ENCODE measurements at regions not wholly inside any gene's neighbourhood (a gene's known extent, or its start where the extent isn't known, plus 50 kb on each side); places are given as distances from the start of the nearest gene placed in this dataset.

- Mint-ChIP-seq H3K4me3 (ENCODE audit: unreplicated experiment) (no peak overlapping the region), H3K36me3 (ENCODE audit: low read depth, unreplicated experiment) (no peaks in the 10 kb centered on the region), H3K27ac (ENCODE audit: unreplicated experiment) (no peak overlapping the region), H3K9me3 (ENCODE audit: unreplicated experiment) (no peaks in the 10 kb centered on the region), H3K27me3 (ENCODE audit: unreplicated experiment) (no peaks in the 10 kb centered on the region), H3K4me1 (ENCODE audit: unreplicated experiment) (no peaks in the 10 kb centered on the region)
- TF ChIP-seq CTCF (IDR thresholded peaks at IDR 0.05; ENCODE audit: unreplicated experiment): no peak
- no peak for DNase-seq (ENCODE audit: low spot score)
Measured at GRCh38 chr11:130798801-130799200, 117.5 kb downstream of the SNX19 start.

- no peak for TF ChIP-seq CTCF (IDR thresholded peaks at IDR 0.05; ENCODE audit: unreplicated experiment)
- H3K27ac Mint-ChIP-seq (ENCODE audit: unreplicated experiment): no peak overlapping the region
- H3K4me3 Mint-ChIP-seq (ENCODE audit: unreplicated experiment): no peak overlapping the region
- H3K9me3 Mint-ChIP-seq (ENCODE audit: unreplicated experiment): no peaks in the 10 kb centered on the region
- no peaks in the 10 kb centered on the region for H3K4me1 Mint-ChIP-seq (ENCODE audit: unreplicated experiment)
- H3K36me3 Mint-ChIP-seq (ENCODE audit: low read depth, unreplicated experiment): no peaks in the 10 kb centered on the region
- no peaks in the 10 kb centered on the region for H3K27me3 Mint-ChIP-seq (ENCODE audit: unreplicated experiment)
- DNase-seq (ENCODE audit: low spot score): no peak
Measured at GRCh38 chr11:130801333-130802122, 114.8 kb downstream of the SNX19 start.

GRCh38 chr11:130802567-130802966 is 113.7 kb downstream of the SNX19 start:
- TF ChIP-seq CTCF (IDR thresholded peaks at IDR 0.05; ENCODE audit: unreplicated experiment): no peak
- Mint-ChIP-seq H3K9me3 (ENCODE audit: unreplicated experiment) (no peaks in the 10 kb centered on the region), H3K4me3 (ENCODE audit: unreplicated experiment) (no peak overlapping the region), H3K4me1 (ENCODE audit: unreplicated experiment) (no peaks in the 10 kb centered on the region), H3K27me3 (ENCODE audit: unreplicated experiment) (no peaks in the 10 kb centered on the region), H3K27ac (ENCODE audit: unreplicated experiment) (no peak overlapping the region), H3K36me3 (ENCODE audit: low read depth, unreplicated experiment) (no peaks in the 10 kb centered on the region)
- DNase-seq (ENCODE audit: low spot score): no peak

- H3K4me3 Mint-ChIP-seq (ENCODE audit: unreplicated experiment): no peak overlapping the region
- no peaks in the 10 kb centered on the region for H3K27me3 Mint-ChIP-seq (ENCODE audit: unreplicated experiment)
- no peak for DNase-seq (ENCODE audit: low spot score)
- H3K36me3 Mint-ChIP-seq (ENCODE audit: low read depth, unreplicated experiment): no peaks in the 10 kb centered on the region
- H3K9me3 Mint-ChIP-seq (ENCODE audit: unreplicated experiment): no peaks in the 10 kb centered on the region
- H3K27ac Mint-ChIP-seq (ENCODE audit: unreplicated experiment): no peak overlapping the region
- no peak for TF ChIP-seq CTCF (IDR thresholded peaks at IDR 0.05; ENCODE audit: unreplicated experiment)
- no peaks in the 10 kb centered on the region for H3K4me1 Mint-ChIP-seq (ENCODE audit: unreplicated experiment)
Measured at GRCh38 chr11:130804306-130805076, 111.8 kb downstream of the SNX19 start.

- no peak overlapping the region for H3K27ac Mint-ChIP-seq (ENCODE audit: unreplicated experiment)
- H3K9me3 Mint-ChIP-seq (ENCODE audit: unreplicated experiment): no peaks in the 10 kb centered on the region
- TF ChIP-seq CTCF (IDR thresholded peaks at IDR 0.05; ENCODE audit: unreplicated experiment): no peak
- DNase-seq (ENCODE audit: low spot score): no peak
- H3K36me3 Mint-ChIP-seq (ENCODE audit: low read depth, unreplicated experiment): no peaks in the 10 kb centered on the region
- no peaks in the 10 kb centered on the region for H3K4me1 Mint-ChIP-seq (ENCODE audit: unreplicated experiment)
- no peak overlapping the region for H3K4me3 Mint-ChIP-seq (ENCODE audit: unreplicated experiment)
- H3K27me3 Mint-ChIP-seq (ENCODE audit: unreplicated experiment): no peaks in the 10 kb centered on the region
Measured at GRCh38 chr11:130806746-130807145, 109.5 kb downstream of the SNX19 start.
